A549 (cell line): ENCODE measurements at regions not wholly inside any gene's neighbourhood (a gene's known extent, or its start where the extent isn't known, plus 50 kb on each side); places are given as distances from the start of the nearest gene placed in this dataset.
"Not testable (repeated sequence)": the region's sequence is repeated elsewhere in the genome, so short reads cannot be mapped to it uniquely, and the experiment has no call there.

Experiments used
- ATAC-seq, 2 experiments: fragments of 200-7000 bp in 1 of 2; fragments of >200 bp in 1 of 2; cut with Nextera tagmentation in 1 of 2; cut with Tn5 transposase in 1 of 2; 3 replicates each; pipeline versions ENCODE4 v1.8.0 to v1.9.1; 2018 to 2020; ENCODE audit warnings: mild to moderate bottlenecking in 1 of 2, moderate library complexity in 1 of 2
- CTCF ChIA-PET: fragments of 300-600 bp; sonication (Branson Sonifier 250); formaldehyde crosslinking; extraction: SDS; loops from one replicate; lab custom pipeline; 2021; ENCODE audit warnings: antibody characterized with exemption, inconsistent platforms; lab: Yijun Ruan, JAX
- POLR2A ChIA-PET: fragments of 350-600 bp; formaldehyde crosslinking; extraction: SDS; loops from one replicate; lab custom pipeline; 2021; ENCODE audit warnings: antibody characterized with exemption, inconsistent platforms; lab: Yijun Ruan, JAX
- DNase-seq, 2 experiments: peaks; one replicate each; pipeline versions ENCODE4 v3.0.0 to v3.0.0-alpha.2; 2011 to 2016; ENCODE audit warnings: low read depth in 1 of 2, low spot score in 1 of 2
- FAIRE-seq: peaks from 2 replicates; lab custom pipeline; 2011; peaks lifted over from hg19 to GRCh38; lab: Jason Lieb, UNC
- H3K27ac ChIP-seq, 2 experiments: fragments of >200 bp; sonication (Bioruptor Twin); formaldehyde crosslinking; 3 replicates each; pipeline ENCODE4 v1.5.1; 2016 to 2017
- H3K4me1 ChIP-seq: fragments of >200 bp; sonication (Bioruptor Twin); formaldehyde crosslinking; 3 replicates; pipeline ENCODE4 v1.6.1; 2016
- H3K4me2 ChIP-seq: fragments of >200 bp; sonication (Bioruptor Twin); formaldehyde crosslinking; 3 replicates; pipeline ENCODE4 v1.6.1; 2016
- H3K4me3 ChIP-seq: fragments of >200 bp; sonication (Bioruptor Twin); formaldehyde crosslinking; 3 replicates; pipeline ENCODE4 v1.5.1; 2016
- H3K9me3 ChIP-seq: fragments of >200 bp; sonication (Bioruptor Twin); formaldehyde crosslinking; 3 replicates; pipeline ENCODE4 v1.6.1; 2016
- BCL3 ChIP-seq: fragments of >200 bp; sonication (Bioruptor Twin); formaldehyde crosslinking; IDR thresholded peaks from 3 replicates; pipeline ENCODE4 v1.6.1; 2016
- CBX8 ChIP-seq: fragments of 200-600 bp; sonication (generic); IDR thresholded peaks from 2 replicates; pipeline ENCODE4 v1.6.1; 2016
- CHD2 ChIP-seq: fragments of 150-350 bp; IDR thresholded peaks from 2 replicates; pipeline ENCODE4 v1.6.1; 2014; ENCODE audit warnings: low read length; ENCODE audit not compliant: partially characterized antibody
- CHD4 ChIP-seq: fragments of 200-600 bp; sonication (generic); IDR thresholded peaks from 2 replicates; pipeline ENCODE4 v1.6.1; 2016; ENCODE audit warnings: antibody characterized with exemption, mild to moderate bottlenecking, borderline replicate concordance
- E2F6 ChIP-seq: IDR thresholded peaks from 2 replicates; pipeline ENCODE4 v1.6.1; 2012; ENCODE audit warnings: low read depth, borderline replicate concordance
- ESRRA ChIP-seq: fragments of 150-350 bp; IDR thresholded peaks from 2 replicates; pipeline ENCODE4 v1.6.1; 2014; ENCODE audit warnings: mild to moderate bottlenecking, low read length, borderline replicate concordance
- FOSL2 ChIP-seq, 2 experiments: fragments of 450-650 bp in 1 of 2; fragments of >200 bp in 1 of 2; sonication (Bioruptor Twin) in 1 of 2; formaldehyde crosslinking; IDR thresholded peaks; 2 replicates each; pipeline versions ENCODE4 v1.5.0 to v1.6.1; 2016 to 2020; ENCODE audit warnings: mild to moderate bottlenecking in 1 of 2, moderate library complexity in 1 of 2
- FOXS1 ChIP-seq: fragments of 250-450 bp; sonication (Bioruptor Pico); IDR thresholded peaks from 2 replicates; pipeline ENCODE4 v1.5.0; 2020; ENCODE audit warnings: mild to moderate bottlenecking, moderate library complexity
- HEYL ChIP-seq: fragments of 250-450 bp; sonication (Bioruptor Pico); IDR thresholded peaks from 2 replicates; pipeline ENCODE4 v1.8.0; 2021; ENCODE audit warnings: mild to moderate bottlenecking, moderate library complexity
- HOXB5 ChIP-seq: fragments of 250-450 bp; sonication (Bioruptor Pico); IDR thresholded peaks from 2 replicates; pipeline ENCODE4 v1.5.0; 2020; ENCODE audit warnings: mild to moderate bottlenecking, moderate library complexity
- JUN ChIP-seq, 2 experiments: fragments of >200 bp; sonication (Bioruptor Twin); formaldehyde crosslinking; IDR thresholded peaks; 2 replicates in 1 of 2; 3 replicates in 1 of 2; pipeline ENCODE4 v1.6.1; 2016 to 2017
- KDM1A ChIP-seq: fragments of 200-600 bp; sonication (generic); IDR thresholded peaks from 2 replicates; pipeline ENCODE4 v1.6.1; 2016; ENCODE audit warnings: low read depth, mild to moderate bottlenecking
- MAFK ChIP-seq: fragments of 450-650 bp; IDR thresholded peaks from 2 replicates; pipeline ENCODE4 v1.6.1; 2014; ENCODE audit not compliant: partially characterized antibody
- MAZ ChIP-seq: fragments of 150-350 bp; IDR thresholded peaks from 2 replicates; pipeline ENCODE4 v1.6.1; 2014; ENCODE audit warnings: antibody characterized with exemption, low read depth, low read length, borderline replicate concordance
- MYC ChIP-seq: IDR thresholded peaks from 2 replicates; pipeline ENCODE4 v1.6.1; 2012; ENCODE audit warnings: mild to moderate bottlenecking, inconsistent platforms, low read length, improper control_type of control experiment, borderline replicate concordance
- NFE2L2 ChIP-seq: fragments of 150-350 bp; conservative IDR thresholded peaks from 2 replicates; pipeline ENCODE4 v1.6.1; 2014; ENCODE audit warnings: low read length
- POLR2A ChIP-seq: IDR thresholded peaks from 2 replicates; pipeline ENCODE4 v1.6.1; 2012; ENCODE audit warnings: mild to moderate bottlenecking, low read length
- POLR2AphosphoS2 ChIP-seq: conservative IDR thresholded peaks from 2 replicates; pipeline ENCODE4 v1.6.1; 2012; ENCODE audit warnings: low read length, improper control_type of control experiment, inconsistent platforms
- RAD21 ChIP-seq, 2 experiments: fragments of >200 bp in 1 of 2; sonication (Bioruptor Twin) in 1 of 2; formaldehyde crosslinking in 1 of 2; IDR thresholded peaks in 1 of 2; conservative IDR thresholded peaks in 1 of 2; 2 replicates in 1 of 2; 3 replicates in 1 of 2; pipeline ENCODE4 v1.6.1; 2012 to 2018; ENCODE audit warnings: inconsistent platforms in 1 of 2
- RARB ChIP-seq: fragments of 250-450 bp; sonication (Bioruptor Pico); IDR thresholded peaks from 2 replicates; pipeline ENCODE4 v1.8.0; 2021; ENCODE audit warnings: mild to moderate bottlenecking, moderate library complexity
- RNF2 ChIP-seq: fragments of 200-600 bp; sonication (generic); IDR thresholded peaks from 2 replicates; pipeline ENCODE4 v1.6.1; 2016; ENCODE audit warnings: low read depth, mild to moderate bottlenecking, antibody characterized with exemption, moderate library complexity, borderline replicate concordance
- SMC3 ChIP-seq: fragments of >200 bp; sonication (Bioruptor Twin); formaldehyde crosslinking; IDR thresholded peaks from 3 replicates; pipeline ENCODE4 v1.6.1; 2018; ENCODE audit warnings: inconsistent platforms
- SREBF2 ChIP-seq: fragments of 450-650 bp; IDR thresholded peaks from 2 replicates; pipeline ENCODE4 v1.6.1; 2014; ENCODE audit warnings: mild to moderate bottlenecking, moderate library complexity
- TFCP2L1 ChIP-seq: fragments of 250-450 bp; sonication (Bioruptor Pico); IDR thresholded peaks from 2 replicates; pipeline ENCODE4 v1.5.0; 2021; ENCODE audit warnings: mild to moderate bottlenecking
- TP53 ChIP-seq: fragments of 250-450 bp; sonication (Bioruptor Pico); IDR thresholded peaks from 2 replicates; pipeline ENCODE4 v1.5.0; 2021; ENCODE audit warnings: mild to moderate bottlenecking, moderate library complexity
- ZFP36 ChIP-seq: fragments of 450-650 bp; IDR thresholded peaks from 2 replicates; pipeline ENCODE4 v1.6.1; 2014; ENCODE audit warnings: borderline replicate concordance; ENCODE audit not compliant: partially characterized antibody
- ZSCAN20 ChIP-seq: fragments of 250-450 bp; sonication (Bioruptor Pico); IDR thresholded peaks from 2 replicates; pipeline ENCODE4 v1.8.0; 2022; ENCODE audit warnings: mild to moderate bottlenecking, moderate library complexity
- WGBS: methylation state at CpG from one replicate; pipeline ENCODE4 v1.1.6; 2017; ENCODE audit errors: missing lambda C conversion rate; 5-methylcytosine and 5-hydroxymethylcytosine counted together
- TF ChIP-seq, protein P1 (sequence below): fragments of 450-650 bp; IDR thresholded peaks from 2 replicates; pipeline ENCODE4 v1.6.1; 2014; ENCODE audit warnings: antibody characterized with exemption
- TF ChIP-seq, protein P2 (sequence below): fragments of 200-600 bp; sonication (generic); IDR thresholded peaks from 2 replicates; pipeline ENCODE4 v1.6.1; 2016; ENCODE audit warnings: antibody characterized with exemption, mild to moderate bottlenecking, moderate library complexity

DNA sequence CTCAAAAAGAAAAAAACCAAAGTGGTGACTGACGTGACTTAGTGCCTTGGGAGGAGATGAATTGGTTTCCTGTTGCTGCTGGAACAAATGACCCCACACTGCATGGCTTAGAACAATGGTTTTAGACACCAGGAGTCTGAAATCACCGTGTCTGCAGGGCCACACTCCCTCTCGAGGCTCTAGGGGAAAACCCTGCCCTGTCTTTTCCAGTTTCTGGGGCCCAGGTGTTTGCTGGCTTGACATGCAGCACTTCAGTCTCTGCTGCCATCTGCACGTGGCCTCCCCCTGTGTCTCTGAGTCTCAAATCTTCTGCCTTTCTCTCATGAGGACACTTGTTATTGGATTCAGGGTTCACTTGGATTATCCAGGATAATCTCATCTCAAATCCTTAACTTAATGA is 323.8 kb upstream of the TNRC6C start:
- no peak for FAIRE-seq
- H3K4me1 ChIP-seq = no peaks in the 10 kb centered on the region
- TF ChIP-seq NFE2L2 = no peak
- no peak for TF ChIP-seq HOXB5 (CRISPR knock-in tag)
- TF ChIP-seq BCL3 = no peak
- TF ChIP-seq FOSL2 (IDR thresholded peaks at IDR 0.05) = no peak
- no peak for TF ChIP-seq FOSL2 (CRISPR knock-in tag; IDR thresholded peaks at IDR 0.05)
- no peak for TF ChIP-seq RARB (CRISPR knock-in tag)
- no peak for TF ChIP-seq SREBF2
- TF ChIP-seq JUN (IDR thresholded peaks at IDR 0.05) = no peak
- no peak for TF ChIP-seq CHD4
- no peak for TF ChIP-seq ZFP36
- TF ChIP-seq CBX8 = no peak
- no peak for TF ChIP-seq POLR2A
- TF ChIP-seq MAFK = no peak
- no peak for TF ChIP-seq ZSCAN20 (CRISPR knock-in tag)
- no peak for TF ChIP-seq CHD2
- TF ChIP-seq HEYL = no peak
- no peak for TF ChIP-seq POLR2AphosphoS2
- DNase-seq = no peak
- ChIA-PET CTCF (interaction anchor here (1.1 kb wide), 1 partner anchor 92 kb away, joined by 3 read pairs; no protein-coding TSS in a partner anchor), POLR2A (no interaction called here)
- H3K4me2 ChIP-seq = no peak overlapping the region
- H3K9me3 ChIP-seq = no peaks in the 10 kb centered on the region
- H3K4me3 ChIP-seq = no peak overlapping the region
- H3K27ac ChIP-seq = no peak overlapping the region
- ATAC-seq = no peak
- 47% methylated on average over 4 of the region's 4 CpGs for WGBS

DNA sequence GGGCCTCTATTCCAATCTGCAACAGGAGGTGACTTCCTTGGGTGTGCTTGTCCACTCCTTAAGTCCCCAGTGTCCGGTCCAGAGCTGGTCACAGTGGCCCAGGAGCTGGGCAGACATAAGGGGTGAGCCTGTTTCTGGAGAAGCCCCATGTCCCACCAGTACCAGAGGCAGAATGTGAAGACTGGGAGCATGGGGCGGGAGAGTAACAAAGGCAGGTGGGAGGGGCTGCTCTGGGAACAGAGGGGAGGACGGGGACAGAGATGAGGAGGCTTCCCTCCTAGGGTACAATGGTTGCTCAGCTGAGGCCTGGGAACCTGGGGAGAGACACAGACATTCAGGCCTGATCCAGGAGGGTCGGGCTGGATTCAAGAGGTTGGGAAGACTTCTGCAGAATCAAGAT is 323.3 kb upstream of the TNRC6C start:
- WGBS = 63% methylated on average over 4 of the region's 4 CpGs
- FAIRE-seq = no peak
- TF ChIP-seq, protein P1, sequence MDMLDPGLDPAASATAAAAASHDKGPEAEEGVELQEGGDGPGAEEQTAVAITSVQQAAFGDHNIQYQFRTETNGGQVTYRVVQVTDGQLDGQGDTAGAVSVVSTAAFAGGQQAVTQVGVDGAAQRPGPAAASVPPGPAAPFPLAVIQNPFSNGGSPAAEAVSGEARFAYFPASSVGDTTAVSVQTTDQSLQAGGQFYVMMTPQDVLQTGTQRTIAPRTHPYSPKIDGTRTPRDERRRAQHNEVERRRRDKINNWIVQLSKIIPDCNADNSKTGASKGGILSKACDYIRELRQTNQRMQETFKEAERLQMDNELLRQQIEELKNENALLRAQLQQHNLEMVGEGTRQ = no peak
- TF ChIP-seq CHD4 (no peak), SMC3 (no peak), ZSCAN20 (CRISPR knock-in tag) (no peak), MYC (no peak), KDM1A (no peak), SREBF2 (no peak), RNF2 (no peak), MAZ (no peak), TFCP2L1 (CRISPR knock-in tag) (no peak), CBX8 (no peak), FOXS1 (CRISPR knock-in tag) (no peak), ESRRA (no peak), E2F6 (no peak), POLR2AphosphoS2 (no peak), TP53 (no peak), RAD21 (conservative IDR thresholded peaks at IDR 0.05 in 1 of 2, IDR thresholded peaks at IDR 0.05 in 1 of 2) (no peak)
- TF ChIP-seq, protein P2, sequence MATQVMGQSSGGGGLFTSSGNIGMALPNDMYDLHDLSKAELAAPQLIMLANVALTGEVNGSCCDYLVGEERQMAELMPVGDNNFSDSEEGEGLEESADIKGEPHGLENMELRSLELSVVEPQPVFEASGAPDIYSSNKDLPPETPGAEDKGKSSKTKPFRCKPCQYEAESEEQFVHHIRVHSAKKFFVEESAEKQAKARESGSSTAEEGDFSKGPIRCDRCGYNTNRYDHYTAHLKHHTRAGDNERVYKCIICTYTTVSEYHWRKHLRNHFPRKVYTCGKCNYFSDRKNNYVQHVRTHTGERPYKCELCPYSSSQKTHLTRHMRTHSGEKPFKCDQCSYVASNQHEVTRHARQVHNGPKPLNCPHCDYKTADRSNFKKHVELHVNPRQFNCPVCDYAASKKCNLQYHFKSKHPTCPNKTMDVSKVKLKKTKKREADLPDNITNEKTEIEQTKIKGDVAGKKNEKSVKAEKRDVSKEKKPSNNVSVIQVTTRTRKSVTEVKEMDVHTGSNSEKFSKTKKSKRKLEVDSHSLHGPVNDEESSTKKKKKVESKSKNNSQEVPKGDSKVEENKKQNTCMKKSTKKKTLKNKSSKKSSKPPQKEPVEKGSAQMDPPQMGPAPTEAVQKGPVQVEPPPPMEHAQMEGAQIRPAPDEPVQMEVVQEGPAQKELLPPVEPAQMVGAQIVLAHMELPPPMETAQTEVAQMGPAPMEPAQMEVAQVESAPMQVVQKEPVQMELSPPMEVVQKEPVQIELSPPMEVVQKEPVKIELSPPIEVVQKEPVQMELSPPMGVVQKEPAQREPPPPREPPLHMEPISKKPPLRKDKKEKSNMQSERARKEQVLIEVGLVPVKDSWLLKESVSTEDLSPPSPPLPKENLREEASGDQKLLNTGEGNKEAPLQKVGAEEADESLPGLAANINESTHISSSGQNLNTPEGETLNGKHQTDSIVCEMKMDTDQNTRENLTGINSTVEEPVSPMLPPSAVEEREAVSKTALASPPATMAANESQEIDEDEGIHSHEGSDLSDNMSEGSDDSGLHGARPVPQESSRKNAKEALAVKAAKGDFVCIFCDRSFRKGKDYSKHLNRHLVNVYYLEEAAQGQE = no peak
- POLR2A ChIA-PET = no interaction called here
- no peak for ATAC-seq
- Histone ChIP-seq H3K4me3 (no peak overlapping the region), H3K4me2 (no peak overlapping the region), H3K27ac (no peak overlapping the region), H3K9me3 (no peaks in the 10 kb centered on the region), H3K4me1 (no peaks in the 10 kb centered on the region)
- CTCF ChIA-PET = interaction anchor here (1.1 kb wide), 2 partner anchors 93 to 109 kb away, joined by 3 read pairs; no protein-coding TSS in a partner anchor
- no peak for DNase-seq

GRCh38 chr17:77635785-77636184 is 322.7 kb upstream of the TNRC6C start:
- H3K27ac ChIP-seq, H3K4me1 ChIP-seq, H3K4me2 ChIP-seq, POLR2A ChIA-PET, H3K4me3 ChIP-seq, H3K9me3 ChIP-seq, DNase-seq: not testable (repeated sequence)
- peak; percentile 83 for FAIRE-seq
- ATAC-seq = 0 out of 6 replicates have a peak, but pooled peaks of 1 of the 2 experiments have one; percentile 15
- CTCF ChIA-PET = interaction anchor here (0.9 to 1.3 kb wide), 5 partner anchors 8 to 377 kb away, joined by 3 read pairs; no protein-coding TSS in a partner anchor
- 42% methylated on average over 3 of the region's 3 CpGs for WGBS
